Brain pericyte (primary cell): ENCODE measurements at regions not wholly inside any gene's neighbourhood (a gene's known extent, or its start where the extent isn't known, plus 50 kb on each side); places are given as distances from the start of the nearest gene placed in this dataset.

ENCODE experiments used
- DNase-seq: peaks from one replicate; pipeline ENCODE4 v3.0.0-alpha.2; 2012; ENCODE audit warnings: low read depth, low spot score

- no peak for DNase-seq
Observed at GRCh38 chr13:31962731-31963370, 68.7 kb upstream of the FRY start.

GRCh38 chr13:31963631-31964030 is 67.9 kb upstream of the FRY start:
- no peak for DNase-seq

GRCh38 chr13:31964168-31964567 is 67.4 kb upstream of the FRY start:
- DNase-seq = no peak

GRCh38 chr13:31965361-31966066 is 66.1 kb upstream of the FRY start:
- no peak for DNase-seq

GRCh38 chr13:31967155-31967554 is 64.4 kb upstream of the FRY start:
- no peak for DNase-seq

GRCh38 chr13:31968473-31968872 is 63.1 kb upstream of the FRY start:
- DNase-seq = no peak

GRCh38 chr13:31970231-31970930 is 61.2 kb upstream of the FRY start:
- no peak for DNase-seq

- DNase-seq = no peak
Observed at GRCh38 chr13:31972453-31972852, 59.1 kb upstream of the FRY start.

GRCh38 chr13:31978021-31978420 is 53.6 kb upstream of the FRY start:
- DNase-seq = no peak

- DNase-seq = no peak
Observed at GRCh38 chr13:31980830-31981229, 50.7 kb upstream of the FRY start.
